ENCODE measurements at regions not wholly inside any gene's neighbourhood (a gene's known extent, or its start where the extent isn't known, plus 50 kb on each side); places are given as distances from the start of the nearest gene placed in this dataset.

DNA sequence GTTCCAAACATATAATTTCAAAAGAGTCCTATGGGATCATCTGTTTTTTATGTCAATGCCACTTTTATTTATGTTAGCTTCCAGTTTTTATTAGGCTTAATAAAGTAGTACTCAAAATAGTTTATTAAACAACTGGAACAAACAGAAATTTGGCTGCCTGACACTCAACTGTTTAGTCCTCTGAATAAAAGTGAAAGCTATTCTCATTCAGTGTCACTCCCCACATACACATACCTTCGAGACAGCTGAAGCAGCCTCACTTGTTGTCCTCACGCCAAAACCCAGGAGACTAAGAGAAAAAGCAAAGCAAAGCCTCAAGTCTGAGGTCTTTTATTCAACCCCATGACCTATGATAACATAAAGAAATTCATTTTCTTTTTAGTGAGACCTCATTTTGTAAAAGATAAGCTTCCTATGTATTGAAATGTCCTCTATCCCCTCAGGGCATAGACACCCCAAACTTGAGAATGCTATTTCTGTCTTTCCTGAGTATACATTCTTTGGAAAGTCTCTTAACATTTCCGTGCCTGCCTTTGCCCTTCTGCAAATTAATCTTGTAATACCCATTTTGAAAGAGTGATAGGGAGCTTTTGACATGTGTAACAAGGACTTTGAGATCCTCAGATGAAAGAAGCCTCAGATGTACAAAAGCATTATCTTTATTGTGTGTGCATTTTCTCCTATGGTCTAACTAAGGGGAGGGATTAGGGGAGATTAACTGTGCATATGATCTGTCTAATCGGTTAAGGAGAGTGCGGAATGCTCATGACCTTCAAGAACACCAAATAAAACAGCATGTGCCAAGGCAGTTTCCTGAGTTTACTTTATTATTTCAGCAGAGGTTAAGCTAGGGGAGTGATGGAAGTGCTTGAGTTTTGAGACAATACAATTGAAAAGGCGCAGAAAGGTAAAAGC lies 1523.7 kb upstream of the PIK3C3 start:
- DNase-seq (ENCODE audit: low spot score) = no peak

DNA sequence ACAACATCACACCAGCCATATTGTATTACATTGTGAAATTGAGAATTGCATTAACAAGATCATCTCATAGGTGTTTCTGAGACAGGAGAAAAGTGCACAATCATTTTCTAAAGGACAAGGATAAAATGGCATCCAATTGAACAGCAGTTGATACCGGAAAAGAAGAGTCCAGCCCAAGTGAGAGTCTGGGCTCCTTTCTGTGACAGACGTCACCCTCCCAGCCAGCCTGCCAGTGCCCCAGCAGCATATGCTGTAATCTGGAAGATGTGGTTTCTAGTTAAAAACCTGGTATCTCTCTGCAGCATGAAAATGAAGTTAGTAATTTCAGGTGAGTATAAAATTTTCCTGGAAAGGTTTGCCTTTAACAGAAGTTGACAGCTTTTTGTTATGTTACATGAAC lies 1531.7 kb upstream of the PIK3C3 start:
- DNase-seq (ENCODE audit: low spot score) = no peak

DNA sequence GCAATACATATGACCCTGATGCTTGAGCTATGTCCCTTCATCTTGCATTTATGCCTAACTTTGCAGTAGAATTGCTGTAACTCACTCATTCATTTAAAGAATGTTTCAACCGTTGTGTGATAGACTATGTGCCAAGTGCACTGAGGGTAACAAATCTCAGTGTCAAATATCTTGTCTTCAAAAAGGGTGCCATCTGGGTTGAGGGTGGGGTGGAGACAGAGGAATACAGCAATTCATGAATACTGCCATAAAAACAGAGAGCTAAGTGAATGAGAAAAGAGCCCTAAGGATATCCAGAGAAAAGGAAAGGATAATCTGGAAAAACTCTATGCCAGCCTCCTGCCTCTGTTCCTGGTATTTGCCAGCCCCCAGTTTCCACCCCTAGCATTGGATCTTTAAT lies 1534.4 kb upstream of the PIK3C3 start:
- no peak for DNase-seq (ENCODE audit: low spot score)

DNA sequence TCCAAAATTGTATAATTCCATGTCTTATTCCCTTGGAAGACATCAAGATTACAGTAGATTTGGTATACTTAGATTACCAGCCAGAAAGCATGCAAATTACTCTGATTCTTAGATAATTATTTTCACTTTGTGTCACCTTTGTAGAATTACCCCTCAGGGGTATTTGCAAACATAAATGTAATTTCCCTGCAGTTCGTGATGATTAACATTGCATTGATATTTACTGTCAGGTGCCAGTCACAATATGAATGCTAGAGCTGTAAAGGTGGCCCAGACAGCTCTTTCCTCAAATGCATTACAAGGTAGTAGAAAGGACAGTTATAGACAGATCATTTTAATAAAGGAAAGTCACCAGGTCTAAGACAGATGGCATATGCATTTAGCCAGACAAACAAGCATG lies 1537.5 kb upstream of the PIK3C3 start:
- no peak for DNase-seq (ENCODE audit: low spot score)

DNA sequence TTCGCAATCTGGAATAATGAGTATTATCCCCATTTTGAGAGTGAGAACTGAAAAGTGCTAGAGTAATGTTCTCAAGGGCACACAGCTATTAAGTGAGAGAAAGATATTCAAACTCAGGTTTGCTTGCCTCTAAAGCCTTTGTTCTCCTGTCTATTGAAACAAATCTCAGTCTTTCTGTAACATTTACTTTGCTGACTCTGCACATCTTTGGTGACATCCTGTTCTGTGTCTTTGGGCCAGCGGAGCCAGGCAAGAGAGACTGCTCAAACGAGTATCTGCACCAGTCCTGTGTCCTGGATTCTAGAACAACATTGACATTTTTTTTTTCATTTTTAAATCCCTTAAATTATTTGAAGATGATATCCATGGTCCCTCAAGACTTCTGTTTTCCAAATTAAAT lies 1539.2 kb upstream of the PIK3C3 start:
- DNase-seq (ENCODE audit: low spot score) = no peak

DNA sequence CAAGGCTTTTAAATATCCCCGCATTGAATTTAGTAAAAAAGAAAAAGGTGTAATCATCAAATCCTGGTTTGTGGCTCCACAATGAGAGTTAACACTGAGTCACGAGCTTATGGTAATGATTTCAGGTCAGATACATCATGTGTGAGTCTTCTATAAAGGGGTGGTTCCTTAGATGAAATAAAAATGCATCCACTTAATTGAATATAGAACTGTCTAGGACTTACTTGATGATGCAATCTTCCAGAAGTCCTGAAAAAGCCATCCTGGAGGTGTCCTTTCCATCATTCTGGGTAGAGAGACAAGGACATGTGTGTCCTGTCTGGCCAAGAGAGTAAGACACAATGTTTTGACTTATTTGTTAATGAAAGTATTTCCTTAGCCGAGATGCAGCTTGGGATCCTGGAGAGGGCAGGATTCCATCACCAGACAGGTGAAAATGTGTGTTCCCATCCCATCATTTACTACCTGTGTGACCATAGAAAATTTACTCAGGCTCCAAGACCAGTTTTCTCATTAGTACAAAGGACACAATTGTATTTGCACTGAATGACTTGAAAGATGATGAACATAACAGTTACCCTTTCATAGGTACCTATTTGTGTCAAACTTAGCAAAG lies 1539.8 kb upstream of the PIK3C3 start:
- DNase-seq (ENCODE audit: low spot score) = no peak

DNA sequence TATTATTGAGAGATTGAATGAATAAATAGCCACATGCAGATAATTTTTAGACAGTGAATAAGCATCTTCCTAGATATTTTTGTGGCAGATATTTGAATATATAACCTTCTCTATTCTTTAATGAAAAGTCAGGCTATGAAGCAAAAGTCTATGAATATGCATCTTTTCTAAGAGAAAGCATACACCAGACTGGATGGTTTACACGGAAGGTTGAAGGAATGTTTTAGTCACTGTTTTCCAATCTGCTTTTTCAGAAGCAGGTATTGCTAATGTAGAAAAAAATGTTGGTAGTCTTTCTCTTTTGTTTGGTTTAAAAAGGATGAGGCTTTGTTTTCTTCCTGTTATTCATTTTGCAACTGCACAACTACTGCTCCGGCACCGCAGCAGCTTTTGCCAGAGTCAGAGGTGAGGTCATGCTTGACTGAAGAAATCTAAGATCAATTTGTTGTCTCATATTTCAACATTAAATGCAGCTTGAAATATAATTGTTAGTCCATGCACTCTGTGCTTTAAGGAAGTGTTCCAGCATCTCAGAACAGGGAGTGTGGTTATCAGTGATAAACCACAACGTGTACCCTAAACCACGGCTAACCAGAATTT lies 1540.8 kb upstream of the PIK3C3 start:
- no peak for DNase-seq (ENCODE audit: low spot score)

DNA sequence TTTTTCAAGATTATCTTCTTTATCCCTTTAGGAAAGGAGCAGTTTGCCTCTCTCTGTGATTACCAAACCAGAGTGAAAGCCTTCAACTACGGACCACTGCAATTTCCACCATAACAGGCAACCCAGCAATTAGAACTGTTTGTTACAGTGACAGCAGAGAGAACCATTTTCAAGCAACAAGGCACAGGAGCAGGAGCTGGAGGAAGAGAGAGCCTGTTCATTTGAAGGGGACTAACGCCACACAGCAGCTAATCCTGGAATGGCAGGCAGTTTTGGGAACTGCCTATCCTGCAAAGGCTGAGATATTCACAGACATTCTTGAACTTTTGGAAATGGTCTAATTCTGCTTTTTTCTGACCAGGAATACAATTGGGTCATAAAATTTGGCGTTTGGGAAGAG lies 1541.9 kb upstream of the PIK3C3 start:
- no peak for DNase-seq (ENCODE audit: low spot score)

DNA sequence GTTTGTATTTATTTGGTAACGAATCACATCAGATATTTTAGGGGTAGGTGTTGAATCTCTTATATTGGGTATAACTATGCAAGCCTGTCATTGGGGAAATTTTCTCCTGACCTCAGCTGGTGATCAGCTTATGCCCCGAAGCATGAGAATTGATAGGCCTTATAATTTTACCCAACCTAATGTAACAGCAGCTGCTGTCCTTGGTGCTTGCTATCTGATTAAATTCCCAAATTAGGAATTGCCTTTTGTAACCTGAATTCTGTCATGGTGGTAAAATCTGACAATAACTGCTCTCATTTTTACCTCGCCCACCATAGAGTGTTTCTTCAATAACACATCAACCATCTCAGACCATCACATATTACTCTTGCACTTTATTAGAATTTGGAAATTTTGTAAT lies 1542.6 kb upstream of the PIK3C3 start:
- DNase-seq (ENCODE audit: low spot score) = no peak

DNA sequence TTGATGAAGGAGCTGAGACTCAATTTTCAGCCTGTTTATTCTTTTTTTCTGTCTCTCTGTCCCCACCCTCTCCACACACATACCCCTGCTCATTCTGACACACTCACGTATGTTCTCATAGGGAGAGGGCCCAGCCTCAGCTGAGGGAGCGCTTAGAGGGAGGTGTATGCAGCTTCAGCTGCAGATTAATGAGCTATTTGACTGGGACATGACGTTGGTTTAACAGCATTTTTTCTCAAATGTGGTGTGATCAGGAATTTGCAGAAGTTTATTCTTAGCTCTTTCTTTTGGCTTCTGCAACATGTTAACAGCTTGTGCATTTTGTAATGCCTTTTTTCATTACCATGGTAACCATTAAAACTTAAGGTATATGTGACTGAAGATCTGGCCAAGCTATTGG lies 1547.1 kb upstream of the PIK3C3 start:
- no peak for DNase-seq (ENCODE audit: low spot score)

DNA sequence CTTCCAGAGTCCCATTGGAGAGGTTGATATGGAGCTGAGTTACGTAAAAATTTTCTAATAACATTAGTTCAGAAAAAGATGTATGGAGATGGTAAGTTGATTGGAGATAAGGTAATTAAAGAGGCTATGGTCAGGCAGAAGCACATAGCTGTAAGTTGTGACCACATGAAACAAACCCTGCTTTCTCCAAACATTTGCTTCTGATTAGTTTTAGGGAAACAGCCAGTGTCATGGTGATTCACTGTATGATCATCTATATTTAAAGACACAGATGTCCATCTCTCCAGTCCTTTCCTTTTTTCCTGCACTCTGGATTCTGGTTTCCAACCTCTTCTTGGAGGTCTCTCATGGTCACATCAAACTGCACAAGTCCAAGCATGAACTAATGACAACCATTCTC lies 1550.8 kb upstream of the PIK3C3 start:
- no peak for DNase-seq (ENCODE audit: low spot score)

DNA sequence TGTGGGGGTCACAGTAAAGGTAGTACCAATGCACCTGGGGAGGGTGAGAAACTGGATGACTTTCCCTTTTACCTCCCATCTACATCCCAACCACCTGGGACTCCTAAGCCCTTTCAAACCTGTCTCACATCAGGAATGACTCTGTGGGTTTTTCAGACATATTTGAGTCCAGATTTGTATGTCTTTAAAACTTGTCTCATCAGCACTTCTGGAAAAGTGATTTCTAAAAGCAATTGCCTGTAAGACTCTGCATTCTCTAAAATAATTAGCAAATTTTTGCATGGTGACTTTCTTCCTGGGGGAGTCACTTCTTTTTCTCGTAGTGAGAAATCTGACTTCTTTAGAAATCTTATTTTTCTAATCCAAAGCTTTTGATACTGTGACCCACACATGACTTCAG lies 1553.0 kb upstream of the PIK3C3 start:
- DNase-seq (ENCODE audit: low spot score) = no peak

DNA sequence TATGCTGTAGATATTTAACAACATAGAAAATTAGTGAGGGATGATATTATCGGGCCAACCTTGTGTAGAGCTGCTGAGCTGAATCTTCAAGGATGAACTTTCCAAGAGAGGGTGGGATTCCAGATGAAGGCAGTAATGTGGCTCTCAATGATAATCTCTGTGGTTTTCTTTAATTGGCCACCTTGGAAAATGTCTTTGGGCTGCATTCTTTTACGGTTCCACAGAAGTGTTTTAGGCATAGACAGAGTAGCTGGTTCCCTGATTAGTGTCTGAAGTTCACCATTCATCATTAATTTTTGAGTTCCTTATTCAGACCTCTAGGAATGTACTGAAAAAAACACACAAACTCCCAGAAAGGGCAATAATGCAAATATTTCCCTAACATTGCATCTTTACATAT lies 1566.9 kb upstream of the PIK3C3 start:
- no peak for DNase-seq (ENCODE audit: low spot score)

DNA sequence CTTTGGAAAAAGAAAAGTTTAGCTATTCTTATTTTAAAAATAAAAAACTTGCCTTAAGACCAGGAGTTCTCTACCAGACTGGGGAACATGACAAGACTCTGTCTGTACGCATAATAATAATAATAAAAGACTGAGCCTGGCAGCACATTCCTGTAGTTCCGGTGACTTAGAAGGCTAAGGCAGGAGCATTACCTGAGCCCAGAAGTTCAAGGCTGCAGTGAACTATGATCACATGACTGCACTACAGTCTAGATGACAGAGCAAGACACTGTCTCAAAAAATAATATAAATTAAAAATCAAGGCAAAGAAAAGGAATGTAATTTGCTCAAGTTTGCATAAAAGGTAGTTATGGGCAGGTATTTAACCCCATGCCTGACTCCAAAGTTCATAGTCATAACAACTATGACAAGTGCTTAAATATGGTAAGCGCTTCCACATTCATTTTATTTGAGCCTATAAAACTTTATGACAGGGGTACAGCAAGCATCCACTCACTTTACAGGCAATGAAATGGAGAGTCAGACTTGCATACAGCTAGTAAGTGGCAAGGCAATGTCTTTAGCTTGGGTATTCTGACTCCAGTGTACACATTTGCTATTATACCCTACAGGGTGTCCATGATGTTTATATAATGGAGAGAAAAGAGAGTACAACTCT lies 1567.8 kb upstream of the PIK3C3 start:
- DNase-seq (ENCODE audit: low spot score) = no peak

DNA sequence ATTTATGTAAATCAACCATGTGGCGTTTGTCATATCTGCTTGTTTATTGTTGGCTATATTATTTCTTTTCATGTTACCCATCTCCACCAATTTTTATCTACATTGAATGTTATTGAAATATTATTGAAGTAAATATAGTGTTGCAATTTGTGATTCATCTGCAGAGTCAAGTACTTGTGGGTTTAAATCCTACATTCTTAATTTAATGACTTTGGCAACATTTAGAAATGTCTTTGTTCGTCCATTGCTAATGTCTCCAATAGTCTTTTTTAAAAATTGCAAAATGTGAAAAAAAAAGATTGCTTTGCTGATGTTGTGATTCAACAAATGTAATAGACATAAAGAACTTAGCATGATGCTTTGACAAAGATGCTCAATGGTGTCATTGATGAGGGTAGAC lies 1572.8 kb upstream of the PIK3C3 start:
- no peak for DNase-seq (ENCODE audit: low spot score)

DNA sequence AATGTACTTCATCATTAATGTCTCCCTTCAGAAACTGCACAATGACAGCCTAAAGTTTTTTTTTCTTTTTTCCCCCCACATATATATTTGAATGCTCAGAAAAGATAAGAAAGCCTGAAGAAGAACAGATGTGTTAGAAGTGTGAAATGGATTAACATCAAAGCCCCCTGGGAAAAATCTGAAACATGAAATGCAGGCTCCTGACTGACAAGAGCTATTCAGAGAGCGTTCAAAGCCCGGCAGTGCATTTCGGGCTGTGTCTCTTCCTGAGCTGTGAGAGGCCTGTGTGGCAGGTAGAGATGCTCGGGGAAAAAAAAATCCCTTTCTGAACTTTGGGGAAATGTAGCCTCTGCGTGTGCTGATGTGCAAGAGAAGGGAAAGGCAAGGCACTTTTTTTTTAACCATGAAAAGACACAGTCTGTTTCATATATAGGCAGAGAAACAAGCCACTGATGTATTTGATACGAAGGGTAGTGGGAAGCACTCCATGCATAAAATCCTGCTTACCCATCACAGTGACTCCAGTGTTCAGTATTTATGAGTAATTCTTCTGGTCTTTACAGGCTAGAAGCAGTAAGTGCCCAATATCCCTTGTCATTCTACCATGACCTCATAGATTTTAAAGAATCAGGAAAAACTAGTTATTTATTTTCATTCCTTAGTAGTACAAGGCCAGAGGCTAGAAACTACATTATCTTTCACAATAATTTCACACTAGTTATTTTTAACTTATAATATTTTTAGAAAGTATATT lies 1574.2 kb upstream of the PIK3C3 start:
- no peak for DNase-seq (ENCODE audit: low spot score)

DNA sequence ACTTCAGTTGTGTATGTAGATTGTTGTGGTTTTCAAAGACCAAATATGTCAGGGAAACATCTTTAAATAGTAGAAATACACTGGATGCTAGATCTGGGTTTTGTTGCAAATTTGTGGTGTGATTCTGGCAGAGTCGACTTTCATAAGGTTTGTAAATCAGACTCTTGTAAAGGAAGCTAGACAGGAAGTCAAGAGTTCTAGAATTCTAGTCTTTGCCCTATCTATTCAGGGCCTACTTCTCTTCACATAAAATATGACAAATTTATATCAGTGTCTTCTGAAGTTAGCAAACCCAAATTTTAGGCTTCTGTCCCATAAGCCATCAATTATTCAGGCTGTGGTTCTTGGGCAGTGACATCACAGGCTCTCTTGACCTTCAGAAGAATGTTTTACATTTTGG lies 1579.2 kb upstream of the PIK3C3 start:
- no peak for DNase-seq (ENCODE audit: low spot score)

DNA sequence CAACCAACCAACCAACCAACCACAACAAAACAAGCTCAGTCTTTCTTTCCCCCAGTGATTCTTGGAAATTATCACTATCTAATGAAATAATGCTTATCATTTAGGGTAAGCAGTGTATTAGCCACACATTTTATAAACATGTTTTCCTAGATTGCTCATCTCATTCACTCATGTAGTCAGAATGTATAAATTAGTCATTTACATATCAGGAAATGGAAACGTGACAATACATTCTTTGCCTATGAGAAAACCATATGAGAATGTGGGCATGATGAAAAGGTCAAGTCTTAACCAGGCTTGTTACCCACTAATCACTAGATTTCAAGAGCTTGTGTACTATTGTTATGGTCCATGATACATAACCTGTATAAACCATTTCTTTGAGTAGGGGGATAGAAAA lies 1583.4 kb upstream of the PIK3C3 start:
- peak; percentile 36 for DNase-seq (ENCODE audit: low spot score)

DNA sequence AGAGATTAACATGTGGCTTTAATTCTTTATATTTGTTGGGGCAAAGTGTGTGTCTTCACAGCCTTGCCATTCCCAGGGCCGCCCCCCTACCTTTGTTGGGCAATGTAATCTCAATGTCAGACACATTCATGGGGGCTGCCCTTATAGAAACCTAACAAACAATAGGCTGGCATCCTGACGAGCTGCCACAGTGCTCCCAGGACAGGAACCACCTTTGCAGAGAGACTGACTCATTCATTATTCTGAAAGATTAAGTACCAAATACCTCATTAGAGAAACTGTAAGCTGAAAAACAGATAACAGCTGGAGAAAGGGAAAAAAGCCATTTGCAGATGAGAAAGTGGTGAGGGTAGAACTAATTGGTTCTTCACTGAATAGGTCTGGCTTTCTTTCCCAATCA lies 1587.5 kb upstream of the PIK3C3 start:
- DNase-seq (ENCODE audit: low spot score) = peak; percentile 16

DNA sequence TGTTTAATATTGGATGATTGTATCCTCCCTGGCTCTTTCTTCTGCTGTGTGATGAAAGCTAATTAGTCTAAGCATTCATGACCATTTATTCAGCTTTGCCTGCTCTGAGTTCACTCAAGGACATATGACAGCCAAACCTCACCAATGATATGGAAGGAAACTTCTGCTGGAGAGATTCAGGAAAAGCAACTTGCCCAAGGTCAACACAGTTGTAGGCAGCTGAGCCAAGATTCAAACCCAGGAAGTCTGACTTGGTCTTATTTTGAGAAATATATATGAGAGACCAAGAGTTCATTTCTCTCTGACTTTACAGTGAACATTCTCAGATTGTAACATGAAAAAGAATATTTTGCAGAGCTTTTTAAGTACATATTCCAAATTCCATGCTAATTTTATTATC lies 1588.5 kb upstream of the PIK3C3 start:
- DNase-seq (ENCODE audit: low spot score) = no peak

DNA sequence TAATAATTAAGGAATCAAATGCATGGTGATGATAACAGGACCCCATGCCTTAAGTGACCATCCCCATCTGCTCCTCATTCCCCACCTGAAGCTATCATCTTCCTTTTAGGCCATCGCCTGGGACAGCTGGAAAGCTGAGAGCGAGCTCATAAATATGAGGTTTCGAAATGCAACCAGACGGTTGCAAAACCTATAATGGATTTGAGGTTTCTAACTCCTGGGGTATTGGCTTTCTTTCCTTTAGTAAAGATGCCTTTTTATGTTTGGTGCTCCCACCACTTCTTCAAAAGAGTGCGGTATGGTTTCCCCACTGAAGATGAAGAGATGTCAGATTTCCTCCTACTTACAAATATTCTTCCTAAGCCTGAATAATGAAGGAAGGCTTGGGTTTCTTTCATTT lies 1589.5 kb upstream of the PIK3C3 start:
- no peak for DNase-seq (ENCODE audit: low spot score)

DNA sequence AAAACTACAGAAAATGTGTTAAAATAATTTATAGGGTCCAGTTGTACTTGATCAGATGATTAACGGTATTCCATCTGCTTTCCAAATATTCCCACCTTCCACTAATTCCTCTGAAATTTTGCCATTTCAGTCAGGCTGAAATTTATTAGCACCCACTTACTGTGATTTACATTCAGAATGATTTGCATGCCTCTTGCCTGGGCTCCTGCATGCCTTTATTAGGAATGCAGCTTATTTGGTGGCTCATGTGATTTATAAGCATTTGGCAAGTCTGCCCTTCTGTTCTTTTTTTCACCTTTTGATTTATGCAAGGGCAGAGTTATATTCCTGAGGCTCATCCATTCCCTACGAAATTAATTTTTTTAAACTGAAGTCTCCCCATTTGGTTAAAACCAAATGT lies 1594.5 kb upstream of the PIK3C3 start:
- DNase-seq (ENCODE audit: low spot score) = no peak

Measured in kidney capillary endothelial cell (primary cell).